Upper lobe of left lung (tissue), 4 donors: ENCODE measurements at regions not wholly inside any gene's neighbourhood (a gene's known extent, or its start where the extent isn't known, plus 50 kb on each side); places are given as distances from the start of the nearest gene placed in this dataset.

Experiments
- EP300 ChIP-seq, 4 donors: sonication (generic); formaldehyde crosslinking; IDR thresholded peaks; one replicate each; pipeline ENCODE4 v1.5.1; 2017; ENCODE audit warnings: antibody characterized with exemption in 4 of 4, control low read depth in 2 of 4
- POLR2A ChIP-seq, 4 donors: fragments of 450-650 bp; IDR thresholded peaks; one replicate each; pipeline ENCODE4 v1.5.1; 2016 to 2017; ENCODE audit warnings: antibody characterized with exemption in 4 of 4, mild to moderate bottlenecking in 2 of 4
- POLR2AphosphoS5 ChIP-seq, 2 donors: sonication (generic); formaldehyde crosslinking; IDR thresholded peaks; one replicate each; pipeline ENCODE4 v1.5.1; 2017; ENCODE audit warnings: antibody characterized with exemption in 2 of 2
- TF ChIP-seq, protein P1 (sequence below), 6 experiments: fragments of 450-650 bp in 4 of 6; fragments of 200-600 bp in 2 of 6; sonication (generic) in 2 of 6; IDR thresholded peaks; one replicate each; pipeline ENCODE4 v1.5.1; 2016 to 2019; ENCODE audit warnings: antibody characterized with exemption in 6 of 6

DNA sequence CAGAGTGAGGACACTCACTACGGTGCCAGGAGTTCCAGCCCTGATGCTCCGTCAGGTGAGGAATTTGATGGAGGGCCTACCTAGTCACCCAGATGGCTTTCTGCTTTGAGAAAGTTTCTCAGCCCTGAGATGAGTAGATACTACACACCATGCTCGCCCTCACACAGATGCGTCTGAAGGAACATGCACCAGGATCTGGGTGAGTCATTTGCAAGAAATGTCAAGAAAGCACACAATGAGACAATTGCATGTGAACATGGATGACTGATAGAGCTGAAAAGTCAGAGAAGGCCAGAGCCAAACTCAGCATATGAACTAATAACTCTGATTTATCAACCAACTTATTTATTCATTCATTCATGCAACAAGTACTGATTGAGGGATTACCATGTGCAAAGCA is 483.9 kb downstream of the OMA1 start:
- TF ChIP-seq, protein P1, sequence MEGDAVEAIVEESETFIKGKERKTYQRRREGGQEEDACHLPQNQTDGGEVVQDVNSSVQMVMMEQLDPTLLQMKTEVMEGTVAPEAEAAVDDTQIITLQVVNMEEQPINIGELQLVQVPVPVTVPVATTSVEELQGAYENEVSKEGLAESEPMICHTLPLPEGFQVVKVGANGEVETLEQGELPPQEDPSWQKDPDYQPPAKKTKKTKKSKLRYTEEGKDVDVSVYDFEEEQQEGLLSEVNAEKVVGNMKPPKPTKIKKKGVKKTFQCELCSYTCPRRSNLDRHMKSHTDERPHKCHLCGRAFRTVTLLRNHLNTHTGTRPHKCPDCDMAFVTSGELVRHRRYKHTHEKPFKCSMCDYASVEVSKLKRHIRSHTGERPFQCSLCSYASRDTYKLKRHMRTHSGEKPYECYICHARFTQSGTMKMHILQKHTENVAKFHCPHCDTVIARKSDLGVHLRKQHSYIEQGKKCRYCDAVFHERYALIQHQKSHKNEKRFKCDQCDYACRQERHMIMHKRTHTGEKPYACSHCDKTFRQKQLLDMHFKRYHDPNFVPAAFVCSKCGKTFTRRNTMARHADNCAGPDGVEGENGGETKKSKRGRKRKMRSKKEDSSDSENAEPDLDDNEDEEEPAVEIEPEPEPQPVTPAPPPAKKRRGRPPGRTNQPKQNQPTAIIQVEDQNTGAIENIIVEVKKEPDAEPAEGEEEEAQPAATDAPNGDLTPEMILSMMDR (IDR thresholded peaks at IDR 0.05): no peak
- no peak for TF ChIP-seq POLR2A (IDR thresholded peaks at IDR 0.05)
- TF ChIP-seq EP300 (IDR thresholded peaks at IDR 0.05): no peak
- TF ChIP-seq POLR2AphosphoS5 (IDR thresholded peaks at IDR 0.05): no peak
